ENCODE measurements at regions not wholly inside any gene's neighbourhood (a gene's known extent, or its start where the extent isn't known, plus 50 kb on each side); places are given as distances from the start of the nearest gene placed in this dataset.

DNA sequence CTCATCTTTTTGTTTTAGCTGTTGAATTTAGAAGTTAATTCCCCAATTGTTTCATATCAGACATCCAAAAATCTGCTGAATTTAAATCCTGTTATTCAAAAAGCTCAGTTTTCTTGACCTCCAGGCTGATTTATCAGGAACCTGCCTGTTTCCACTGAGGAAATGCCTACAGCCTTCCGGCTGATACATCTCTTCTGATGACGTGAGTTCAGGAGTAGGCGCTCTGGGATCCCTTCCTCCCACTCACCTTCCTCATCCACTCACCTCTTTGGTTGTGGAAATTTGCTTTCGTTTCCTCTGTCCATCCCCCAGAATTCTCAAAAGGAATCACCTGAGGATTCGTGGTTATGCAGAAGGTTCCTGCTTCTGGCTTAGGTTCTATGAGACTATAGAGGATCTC, 55.4 kb upstream of the ALDH1A3 start:
- TF ChIP-seq CTCF (IDR thresholded peaks at IDR 0.05; ENCODE audit: unreplicated experiment), result no peak
- Mint-ChIP-seq H3K4me1 (ENCODE audit: unreplicated experiment) (peaks cover 19% of the 10 kb centered on the region), H3K27me3 (ENCODE audit: unreplicated experiment) (peaks cover 3% of the 10 kb centered on the region), H3K27ac (ENCODE audit: unreplicated experiment) (peak overlapping the region; percentile 95), H3K9me3 (ENCODE audit: unreplicated experiment) (peaks cover 4% of the 10 kb centered on the region), H3K4me3 (ENCODE audit: unreplicated experiment) (no peak overlapping the region), H3K36me3 (ENCODE audit: low read depth, unreplicated experiment) (peaks cover 9% of the 10 kb centered on the region)
- DNase-seq (ENCODE audit: low spot score), result no peak

DNA sequence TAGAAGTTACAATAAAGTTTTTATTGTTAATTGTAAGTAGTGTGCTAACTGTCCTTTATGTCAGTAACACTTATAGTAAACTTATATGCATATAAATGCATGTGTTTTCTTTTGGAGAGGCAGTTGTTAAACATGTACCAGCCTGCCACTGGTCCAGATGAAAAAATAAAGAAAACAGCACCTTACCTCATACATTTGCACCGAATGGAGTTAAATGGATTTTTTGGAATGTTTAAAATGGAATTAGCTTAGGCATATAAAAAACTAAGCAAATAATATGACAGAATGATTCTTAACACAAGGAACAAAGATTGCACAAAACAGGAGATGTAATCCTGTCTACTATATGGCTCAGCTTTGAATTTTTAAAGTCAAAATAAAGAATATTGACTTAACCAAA, 50.2 kb upstream of the ALDH1A3 start:
- Mint-ChIP-seq H3K4me1 (ENCODE audit: unreplicated experiment) (peaks cover 8% of the 10 kb centered on the region), H3K36me3 (ENCODE audit: low read depth, unreplicated experiment) (peaks cover 5% of the 10 kb centered on the region)

More for the DNA sequence above, 50.2 kb upstream of the ALDH1A3 start:
- no peaks in the 10 kb centered on the region for H3K27me3 Mint-ChIP-seq (ENCODE audit: unreplicated experiment)
- H3K27ac Mint-ChIP-seq (ENCODE audit: unreplicated experiment), result no peak overlapping the region
- no peak overlapping the region for H3K4me3 Mint-ChIP-seq (ENCODE audit: unreplicated experiment)
- no peak for DNase-seq (ENCODE audit: low spot score)
- TF ChIP-seq CTCF (IDR thresholded peaks at IDR 0.05; ENCODE audit: unreplicated experiment), result no peak
- no peaks in the 10 kb centered on the region for H3K9me3 Mint-ChIP-seq (ENCODE audit: unreplicated experiment)

All from endothelial cell (in vitro differentiated cells).